ENCODE measurements at regions not wholly inside any gene's neighbourhood (a gene's known extent, or its start where the extent isn't known, plus 50 kb on each side); places are given as distances from the start of the nearest gene placed in this dataset.

DNA sequence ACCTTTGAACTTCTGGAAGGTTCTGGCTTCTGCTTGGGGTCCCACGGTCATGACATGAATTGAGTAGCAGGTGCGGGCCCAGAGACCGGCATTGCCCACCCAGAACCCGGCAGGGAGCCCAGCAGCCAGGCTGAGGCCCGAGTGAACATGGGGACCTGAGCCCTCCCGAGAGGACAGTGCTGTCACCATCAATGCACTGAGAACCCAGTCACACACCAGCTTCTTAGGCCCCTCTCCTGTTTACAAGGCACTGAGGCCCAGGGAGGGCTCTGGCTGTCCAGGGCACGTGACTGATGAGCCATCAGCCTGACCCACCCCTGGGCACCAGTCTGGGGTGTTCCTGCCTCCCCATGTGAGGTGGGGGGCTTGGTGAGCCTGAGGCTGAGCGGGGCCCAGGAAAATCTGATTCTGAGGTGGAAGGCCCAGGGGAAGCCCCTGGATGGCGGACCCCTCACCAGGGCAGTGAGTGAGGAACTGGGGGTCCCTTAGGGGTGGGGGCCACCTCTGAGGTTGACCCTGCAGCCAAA lies 60.3 kb upstream of the RNU6ATAC start:
- Mint-ChIP-seq H3K4me3 (no peak overlapping the region), H3K36me3 (ENCODE audit: low read depth) (no peaks in the 10 kb centered on the region), H3K27me3 (no peaks in the 10 kb centered on the region), H3K4me1 (ENCODE audit: low read depth) (no peaks in the 10 kb centered on the region), H3K9me3 (no peaks in the 10 kb centered on the region), H3K27ac (no peak overlapping the region)
- Histone ChIP-seq H3K27me3 (ENCODE audit: control insufficient read depth in 1 of 2, insufficient read depth in 2 of 2, low read length in 2 of 2) (no peaks in the 10 kb centered on the region), H3K27ac (ENCODE audit: low read depth in 1 of 2, low read length in 2 of 2) (no peak overlapping the region), H3K9me3 (ENCODE audit: control insufficient read depth in 1 of 2, insufficient read depth in 1 of 2, low read length in 2 of 2) (no peaks in the 10 kb centered on the region), H3K4me3 (ENCODE audit: low read length) (no peak overlapping the region), H3K4me1 (ENCODE audit: insufficient read depth, low read length) (no peaks in the 10 kb centered on the region), H3K36me3 (ENCODE audit: insufficient read depth, low read length) (no peaks in the 10 kb centered on the region)
- TF ChIP-seq, protein P1, sequence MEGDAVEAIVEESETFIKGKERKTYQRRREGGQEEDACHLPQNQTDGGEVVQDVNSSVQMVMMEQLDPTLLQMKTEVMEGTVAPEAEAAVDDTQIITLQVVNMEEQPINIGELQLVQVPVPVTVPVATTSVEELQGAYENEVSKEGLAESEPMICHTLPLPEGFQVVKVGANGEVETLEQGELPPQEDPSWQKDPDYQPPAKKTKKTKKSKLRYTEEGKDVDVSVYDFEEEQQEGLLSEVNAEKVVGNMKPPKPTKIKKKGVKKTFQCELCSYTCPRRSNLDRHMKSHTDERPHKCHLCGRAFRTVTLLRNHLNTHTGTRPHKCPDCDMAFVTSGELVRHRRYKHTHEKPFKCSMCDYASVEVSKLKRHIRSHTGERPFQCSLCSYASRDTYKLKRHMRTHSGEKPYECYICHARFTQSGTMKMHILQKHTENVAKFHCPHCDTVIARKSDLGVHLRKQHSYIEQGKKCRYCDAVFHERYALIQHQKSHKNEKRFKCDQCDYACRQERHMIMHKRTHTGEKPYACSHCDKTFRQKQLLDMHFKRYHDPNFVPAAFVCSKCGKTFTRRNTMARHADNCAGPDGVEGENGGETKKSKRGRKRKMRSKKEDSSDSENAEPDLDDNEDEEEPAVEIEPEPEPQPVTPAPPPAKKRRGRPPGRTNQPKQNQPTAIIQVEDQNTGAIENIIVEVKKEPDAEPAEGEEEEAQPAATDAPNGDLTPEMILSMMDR (IDR thresholded peaks at IDR 0.05) = no peak
- CTCF ChIA-PET = no interaction called here
- intact Hi-C loops (cut with DNase I, micrococcal nuclease) = no loop called here
- DNase-seq (no peak), ATAC-seq (ENCODE audit: poor library complexity) (no peak)
- POLR2A ChIA-PET = no interaction called here

DNA sequence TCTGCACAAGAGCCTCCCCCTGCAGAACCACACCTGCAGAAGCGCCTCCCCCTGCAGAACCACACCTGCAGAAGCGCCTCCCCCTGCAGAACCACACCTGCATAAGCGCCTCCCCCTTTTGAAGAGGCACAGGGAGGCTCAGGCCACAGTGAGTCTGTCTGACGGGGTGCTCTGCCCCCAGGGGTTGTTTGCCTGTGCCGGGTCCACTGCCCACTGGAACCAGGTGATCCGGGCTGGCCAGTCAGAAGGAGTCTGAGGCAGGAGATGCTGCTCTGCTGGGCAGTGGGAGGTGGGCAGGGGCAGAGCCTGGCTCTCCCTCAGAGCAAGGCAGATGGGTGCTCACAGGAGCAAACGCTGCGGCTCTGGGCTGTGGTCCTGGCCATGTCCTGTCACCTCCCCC lies 60.8 kb upstream of the RNU6ATAC start:
- no peaks in the 10 kb centered on the region for H3K9me3 Mint-ChIP-seq
- TF ChIP-seq, protein P1 (IDR thresholded peaks at IDR 0.05) = no peak
- no peak overlapping the region for H3K4me3 Mint-ChIP-seq
- H3K4me3 ChIP-seq (ENCODE audit: low read length) = no peak overlapping the region
- no peak for DNase-seq
- no peaks in the 10 kb centered on the region for H3K4me1 ChIP-seq (ENCODE audit: insufficient read depth, low read length)
- no peaks in the 10 kb centered on the region for H3K36me3 ChIP-seq (ENCODE audit: insufficient read depth, low read length)
- no peaks in the 10 kb centered on the region for H3K9me3 ChIP-seq (ENCODE audit: control insufficient read depth in 1 of 2, insufficient read depth in 1 of 2, low read length in 2 of 2)
- H3K36me3 Mint-ChIP-seq (ENCODE audit: low read depth) = no peaks in the 10 kb centered on the region
- intact Hi-C loops (cut with DNase I, micrococcal nuclease) = no loop called here
- no peaks in the 10 kb centered on the region for H3K4me1 Mint-ChIP-seq (ENCODE audit: low read depth)
- H3K27me3 Mint-ChIP-seq = no peaks in the 10 kb centered on the region
- ATAC-seq (ENCODE audit: poor library complexity) = no peak
- no peak overlapping the region for H3K27ac ChIP-seq (ENCODE audit: low read depth in 1 of 2, low read length in 2 of 2)
- H3K27me3 ChIP-seq (ENCODE audit: control insufficient read depth in 1 of 2, insufficient read depth in 2 of 2, low read length in 2 of 2) = no peaks in the 10 kb centered on the region
- no peak overlapping the region for H3K27ac Mint-ChIP-seq
- ChIA-PET CTCF (no interaction called here), POLR2A (no interaction called here)

DNA sequence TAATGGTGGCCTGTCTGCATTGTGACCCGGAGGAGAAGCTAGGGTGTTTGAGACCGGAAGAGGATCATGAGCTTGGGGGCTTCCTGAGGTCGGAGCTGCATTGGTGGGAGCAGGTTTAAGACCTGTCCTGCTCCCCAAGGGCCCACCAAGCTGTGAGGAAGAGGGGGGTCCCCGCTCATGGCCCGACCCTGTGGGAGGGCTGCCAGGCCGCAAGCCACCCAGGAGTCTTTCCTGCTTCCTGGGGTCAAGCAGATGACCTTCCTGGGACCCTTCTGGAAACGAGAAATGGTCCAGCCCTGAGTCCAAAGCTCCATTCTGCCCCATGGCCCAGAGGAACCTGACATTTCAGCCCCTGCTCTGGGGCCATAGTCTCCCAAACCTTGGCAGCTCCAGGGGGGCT lies 61.5 kb upstream of the RNU6ATAC start:
- no peaks in the 10 kb centered on the region for H3K4me1 ChIP-seq (ENCODE audit: insufficient read depth, low read length)
- DNase-seq = no peak
- H3K36me3 ChIP-seq (ENCODE audit: insufficient read depth, low read length) = no peaks in the 10 kb centered on the region
- H3K4me1 Mint-ChIP-seq (ENCODE audit: low read depth) = no peaks in the 10 kb centered on the region
- no peaks in the 10 kb centered on the region for H3K36me3 Mint-ChIP-seq (ENCODE audit: low read depth)
- no peaks in the 10 kb centered on the region for H3K27me3 ChIP-seq (ENCODE audit: control insufficient read depth in 1 of 2, insufficient read depth in 2 of 2, low read length in 2 of 2)
- ATAC-seq (ENCODE audit: poor library complexity) = no peak
- no peak overlapping the region for H3K27ac ChIP-seq (ENCODE audit: low read depth in 1 of 2, low read length in 2 of 2)
- TF ChIP-seq, protein P1 (IDR thresholded peaks at IDR 0.05) = no peak
- H3K9me3 ChIP-seq (ENCODE audit: control insufficient read depth in 1 of 2, insufficient read depth in 1 of 2, low read length in 2 of 2) = no peaks in the 10 kb centered on the region
- no peak overlapping the region for H3K4me3 ChIP-seq (ENCODE audit: low read length)
- no peaks in the 10 kb centered on the region for H3K27me3 Mint-ChIP-seq
- CTCF ChIA-PET = no interaction called here
- POLR2A ChIA-PET = no interaction called here
- no peaks in the 10 kb centered on the region for H3K9me3 Mint-ChIP-seq
- no peak overlapping the region for H3K4me3 Mint-ChIP-seq
- H3K27ac Mint-ChIP-seq = no peak overlapping the region
- intact Hi-C loops (cut with DNase I, micrococcal nuclease) = no loop called here

All from CD4-positive, alpha-beta T cell (primary cell).